Body of pancreas (tissue), 4 donors: ENCODE measurements at regions not wholly inside any gene's neighbourhood (a gene's known extent, or its start where the extent isn't known, plus 50 kb on each side); places are given as distances from the start of the nearest gene placed in this dataset.

Source experiments
- CTCF ChIP-seq, 7 experiments: fragments of 450-650 bp in 4 of 7; fragments of 200-600 bp in 3 of 7; sonication (generic) in 3 of 7; IDR thresholded peaks; one replicate each; pipeline ENCODE4 v1.5.1; 2016 to 2019; ENCODE audit warnings: antibody characterized with exemption in 7 of 7
- POLR2A ChIP-seq, 3 donors: fragments of 450-650 bp; IDR thresholded peaks; one replicate each; pipeline ENCODE4 v1.6.1; 2016; ENCODE audit warnings: antibody characterized with exemption in 3 of 3, mild to moderate bottlenecking in 2 of 3

GRCh38 chr11:37105427-37105826 is 507.4 kb upstream of the RAG2 start:
- no peak for TF ChIP-seq CTCF (IDR thresholded peaks at IDR 0.05)
- no peak for TF ChIP-seq POLR2A (IDR thresholded peaks at IDR 0.05)
